GM23248 (cell line): ENCODE measurements at regions not wholly inside any gene's neighbourhood (a gene's known extent, or its start where the extent isn't known, plus 50 kb on each side); places are given as distances from the start of the nearest gene placed in this dataset.

Experiments
- EZH2 ChIP-seq: fragments of 200-600 bp; sonication (generic); IDR thresholded peaks from 2 replicates; pipeline ENCODE4 v1.6.1; 2018; ENCODE audit warnings: antibody characterized with exemption, mild to moderate bottlenecking; ENCODE audit not compliant: insufficient read depth, poor library complexity, severe bottlenecking
- EZH2phosphoT487 ChIP-seq: fragments of 200-600 bp; sonication (generic); IDR thresholded peaks from 2 replicates; pipeline ENCODE4 v1.6.1; 2018; ENCODE audit warnings: antibody characterized with exemption, moderate library complexity, mild to moderate bottlenecking, low read depth; ENCODE audit not compliant: insufficient read depth

DNA sequence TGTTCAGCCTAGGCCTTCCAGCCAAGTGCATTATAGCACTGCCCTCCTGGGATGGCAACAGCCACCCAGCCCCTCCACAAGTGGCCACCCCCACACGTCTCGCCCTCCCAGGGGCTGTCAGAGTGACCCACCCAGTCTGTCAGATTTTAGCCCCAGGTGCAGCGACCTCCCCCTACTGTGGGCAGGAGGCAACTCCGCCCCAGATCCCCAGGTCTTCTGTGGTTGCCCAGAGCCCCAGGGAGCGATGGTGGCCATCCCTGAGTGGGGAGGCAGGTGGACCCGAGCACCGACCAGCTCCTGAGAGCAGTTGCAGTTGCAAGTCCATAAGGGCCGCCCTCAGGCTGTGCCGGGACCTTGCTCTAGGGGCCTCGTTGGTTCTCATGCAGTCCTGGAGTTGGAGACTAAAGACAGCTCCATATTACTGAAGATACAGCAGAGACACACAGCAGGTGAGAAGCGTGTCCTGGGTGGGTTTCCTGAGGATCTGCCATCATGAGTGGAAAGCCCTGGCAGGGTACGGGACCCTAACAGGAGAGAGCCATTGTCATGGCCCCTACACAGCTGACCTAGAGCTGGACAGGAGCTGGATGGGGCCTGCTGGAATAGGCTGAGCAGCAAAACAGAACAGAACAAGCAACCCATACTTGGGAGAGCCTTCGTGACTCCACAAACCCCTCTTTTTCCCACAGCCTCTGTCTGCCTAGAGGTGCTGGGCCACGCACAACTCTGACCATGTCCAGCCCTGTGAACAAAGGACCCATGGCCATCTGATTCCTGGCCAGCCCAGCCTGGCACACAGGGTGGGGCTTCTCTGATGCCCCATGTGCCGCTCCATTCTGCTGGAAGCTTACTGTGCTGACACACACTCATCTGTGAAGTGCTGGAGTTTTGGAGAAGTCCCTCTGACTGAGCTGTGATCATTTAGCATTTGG lies 110.3 kb upstream of the ALDH1A3 start:
- TF ChIP-seq EZH2 (no peak), EZH2phosphoT487 (no peak)
